ENCODE measurements at regions not wholly inside any gene's neighbourhood (a gene's known extent, or its start where the extent isn't known, plus 50 kb on each side); places are given as distances from the start of the nearest gene placed in this dataset.

DNA sequence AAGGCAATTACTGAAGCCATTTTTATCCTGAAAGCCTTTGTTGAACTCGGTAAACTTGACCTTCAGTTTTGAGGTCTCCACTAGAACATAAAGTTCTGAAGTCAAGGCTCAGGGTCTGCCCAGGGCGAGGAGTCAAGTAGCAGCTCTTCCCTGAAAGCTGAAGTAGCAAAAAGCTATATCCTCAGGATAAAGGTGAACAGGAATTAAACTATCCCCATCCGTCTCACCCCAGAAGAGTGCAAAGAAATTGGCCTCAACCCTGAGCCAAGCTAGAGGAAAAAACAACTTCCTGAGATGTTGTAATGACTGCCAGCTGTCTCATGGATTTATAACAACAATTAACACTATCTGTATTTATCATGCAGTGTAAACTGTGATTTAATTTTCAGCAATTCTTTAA, 590.8 kb downstream of the SPRY1 start:
- DNase-seq = no peak
- no peaks in the 10 kb centered on the region for H3K4me1 Mint-ChIP-seq
- Histone ChIP-seq H3K36me3 (ENCODE audit: insufficient read depth, low read length) (no peaks in the 10 kb centered on the region), H3K27me3 (ENCODE audit: insufficient read depth, low read length, poor library complexity, severe bottlenecking) (no peaks in the 10 kb centered on the region), H3K27ac (ENCODE audit: low read depth, low read length) (no peak overlapping the region), H3K4me1 (ENCODE audit: insufficient read depth, low read length) (no peaks in the 10 kb centered on the region), H3K9me3 (ENCODE audit: low read length) (no peaks in the 10 kb centered on the region), H3K4me3 (ENCODE audit: low read length) (no peak overlapping the region)
- H3K9me3 Mint-ChIP-seq = peaks cover 0 to 2% (median 0%) of the 10 kb centered on the region in 5 donors
- no peak overlapping the region for H3K27ac Mint-ChIP-seq
- no peaks in the 10 kb centered on the region for H3K36me3 Mint-ChIP-seq
- H3K4me3 Mint-ChIP-seq = no peak overlapping the region
- ChIA-PET CTCF (no interaction called here), POLR2A (no interaction called here)
- no peaks in the 10 kb centered on the region for H3K27me3 Mint-ChIP-seq

DNA sequence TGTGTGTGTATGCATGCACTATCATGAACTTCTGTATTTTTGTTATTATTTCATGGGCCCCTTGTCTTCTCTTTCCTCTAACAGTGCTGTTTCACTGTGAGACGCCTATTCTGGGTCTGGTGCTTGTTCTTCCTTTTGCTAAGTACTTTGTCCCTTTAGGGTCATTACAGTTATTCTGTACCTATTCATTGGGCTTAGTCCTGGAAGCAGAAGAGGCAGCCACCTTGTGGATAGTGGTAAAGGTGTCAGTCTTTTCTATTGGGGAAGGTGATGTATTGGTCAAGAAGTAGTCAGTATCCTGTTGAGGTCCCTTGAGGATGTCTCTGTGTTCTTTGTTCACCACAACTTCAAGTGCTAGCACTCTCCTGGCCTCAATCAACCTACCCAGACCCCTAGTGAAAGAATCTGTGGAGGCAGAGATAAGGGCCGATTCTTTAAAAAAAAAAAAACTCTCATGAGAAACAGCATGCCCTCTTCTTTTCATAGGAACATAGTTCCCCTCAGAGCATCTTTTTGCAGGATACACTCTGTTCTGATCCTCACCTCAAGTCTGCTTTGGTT, 593.8 kb downstream of the SPRY1 start:
- no peak for DNase-seq
- Mint-ChIP-seq H3K4me1 (no peaks in the 10 kb centered on the region), H3K36me3 (no peaks in the 10 kb centered on the region), H3K4me3 (no peak overlapping the region), H3K27ac (peak overlapping the region in 1 of 8 donors; percentile 36), H3K9me3 (peaks cover 0 to 3% (median 2%) of the 10 kb centered on the region in 5 donors), H3K27me3 (no peaks in the 10 kb centered on the region)
- H3K36me3 ChIP-seq (ENCODE audit: insufficient read depth, low read length) = no peaks in the 10 kb centered on the region
- H3K27ac ChIP-seq (ENCODE audit: low read depth, low read length) = no peak overlapping the region
- ChIA-PET POLR2A (no interaction called here), CTCF (interaction anchor here (0.7 kb wide), 1 partner anchor 355 kb away, joined by 3 read pairs; no protein-coding TSS in a partner anchor)
- H3K4me3 ChIP-seq (ENCODE audit: low read length) = no peak overlapping the region
- H3K4me1 ChIP-seq (ENCODE audit: insufficient read depth, low read length) = no peaks in the 10 kb centered on the region
- H3K27me3 ChIP-seq (ENCODE audit: insufficient read depth, low read length, poor library complexity, severe bottlenecking) = no peaks in the 10 kb centered on the region
- no peaks in the 10 kb centered on the region for H3K9me3 ChIP-seq (ENCODE audit: low read length)

DNA sequence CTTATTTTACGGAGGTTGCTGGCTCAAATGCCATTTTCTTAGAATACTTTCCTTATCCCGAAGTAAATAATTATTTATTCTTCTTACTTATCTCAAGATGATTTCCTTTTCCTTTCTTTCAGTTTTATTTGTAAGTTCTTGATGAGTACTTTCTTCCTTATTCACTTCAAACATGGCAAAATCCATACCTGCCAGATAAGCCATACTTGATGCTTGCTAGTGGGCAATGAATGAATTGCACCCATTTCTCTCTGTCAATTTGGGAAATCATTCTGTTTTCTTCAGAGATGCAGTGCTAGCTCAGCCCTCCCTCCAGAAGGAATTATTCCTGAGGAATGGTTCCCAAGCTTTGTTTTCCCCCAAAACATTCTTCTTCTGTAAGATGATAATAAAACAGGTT, 598.3 kb downstream of the SPRY1 start:
- Histone ChIP-seq H3K27me3 (ENCODE audit: insufficient read depth, low read length, poor library complexity, severe bottlenecking) (no peaks in the 10 kb centered on the region), H3K27ac (ENCODE audit: low read depth, low read length) (no peak overlapping the region), H3K4me3 (ENCODE audit: low read length) (no peak overlapping the region), H3K4me1 (ENCODE audit: insufficient read depth, low read length) (no peaks in the 10 kb centered on the region), H3K36me3 (ENCODE audit: insufficient read depth, low read length) (no peaks in the 10 kb centered on the region), H3K9me3 (ENCODE audit: low read length) (no peaks in the 10 kb centered on the region)
- H3K27me3 Mint-ChIP-seq = no peaks in the 10 kb centered on the region
- H3K4me1 Mint-ChIP-seq = no peaks in the 10 kb centered on the region
- POLR2A ChIA-PET = no interaction called here
- DNase-seq = no peak
- H3K36me3 Mint-ChIP-seq = no peaks in the 10 kb centered on the region
- H3K9me3 Mint-ChIP-seq = peaks cover 0 to 6% (median 2%) of the 10 kb centered on the region in 5 donors
- H3K4me3 Mint-ChIP-seq = no peak overlapping the region
- no peak overlapping the region for H3K27ac Mint-ChIP-seq
- CTCF ChIA-PET = no interaction called here

DNA sequence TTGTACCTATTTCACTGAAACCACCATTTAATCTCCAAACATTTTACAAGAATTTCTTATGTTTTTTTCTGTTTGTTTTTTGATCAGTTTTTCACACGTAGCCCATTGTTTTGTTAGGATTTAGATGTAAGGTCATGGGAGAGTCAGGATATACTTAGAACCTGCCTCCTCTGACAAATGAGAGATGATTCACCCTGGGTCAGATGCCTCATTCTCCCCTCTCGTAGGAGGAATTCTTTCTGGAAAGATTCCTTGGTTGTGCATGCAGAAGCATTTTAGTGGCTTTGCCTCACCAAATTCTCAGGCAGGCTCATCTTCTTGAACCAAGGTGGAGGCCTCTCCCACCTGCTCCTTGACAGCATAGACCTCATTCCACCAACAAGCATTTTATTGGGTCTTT, 599.3 kb downstream of the SPRY1 start:
- Mint-ChIP-seq H3K27ac (no peak overlapping the region), H3K36me3 (no peaks in the 10 kb centered on the region), H3K4me3 (no peak overlapping the region), H3K27me3 (no peaks in the 10 kb centered on the region), H3K9me3 (peaks cover 0 to 6% (median 2%) of the 10 kb centered on the region in 5 donors), H3K4me1 (no peaks in the 10 kb centered on the region)
- Histone ChIP-seq H3K27ac (ENCODE audit: low read depth, low read length) (no peak overlapping the region), H3K4me3 (ENCODE audit: low read length) (no peak overlapping the region), H3K36me3 (ENCODE audit: insufficient read depth, low read length) (no peaks in the 10 kb centered on the region), H3K27me3 (ENCODE audit: insufficient read depth, low read length, poor library complexity, severe bottlenecking) (no peaks in the 10 kb centered on the region), H3K4me1 (ENCODE audit: insufficient read depth, low read length) (no peaks in the 10 kb centered on the region), H3K9me3 (ENCODE audit: low read length) (no peaks in the 10 kb centered on the region)
- POLR2A ChIA-PET = no interaction called here
- DNase-seq = no peak
- CTCF ChIA-PET = no interaction called here

DNA sequence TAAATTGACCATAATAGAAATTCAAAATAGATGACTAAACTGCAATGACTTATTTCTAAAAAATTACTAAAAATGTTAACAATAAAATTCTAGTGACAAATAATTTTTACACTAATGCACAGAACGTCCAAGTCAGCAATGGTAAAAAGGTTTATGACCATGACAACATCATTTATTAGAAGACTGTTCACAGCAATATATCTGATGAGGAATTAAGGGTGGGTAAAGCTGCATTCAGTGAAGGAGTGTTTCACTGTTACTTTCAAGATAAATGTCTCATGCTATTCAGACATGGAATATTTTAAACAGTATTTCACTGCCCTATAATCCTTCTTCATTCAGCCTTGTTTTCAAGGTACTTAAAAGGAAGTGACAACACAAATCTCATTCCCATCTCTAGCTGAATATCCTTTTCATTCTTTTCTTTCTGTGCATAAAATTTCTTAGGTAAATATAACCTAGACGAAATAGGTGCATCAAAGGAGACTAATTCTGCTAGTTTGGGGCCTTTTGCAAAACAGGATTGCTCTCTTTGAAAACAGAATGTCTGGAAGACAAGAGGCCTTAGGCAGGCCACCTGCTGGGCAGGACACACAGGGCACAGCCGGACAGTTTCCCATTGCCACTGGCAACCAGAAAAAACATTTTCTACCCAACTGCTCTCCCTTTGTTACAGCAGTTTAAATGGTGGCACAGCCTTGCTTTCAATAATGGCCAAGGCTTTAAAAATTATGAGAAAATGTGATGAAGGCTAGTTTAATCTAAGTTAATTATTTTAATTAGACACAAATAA, 600.3 kb downstream of the SPRY1 start:
- Mint-ChIP-seq H3K27ac (no peak overlapping the region), H3K4me1 (no peaks in the 10 kb centered on the region), H3K9me3 (peaks cover 0 to 6% (median 0%) of the 10 kb centered on the region in 5 donors), H3K36me3 (no peaks in the 10 kb centered on the region), H3K27me3 (no peaks in the 10 kb centered on the region), H3K4me3 (no peak overlapping the region)
- Histone ChIP-seq H3K4me3 (ENCODE audit: low read length) (no peak overlapping the region), H3K27me3 (ENCODE audit: insufficient read depth, low read length, poor library complexity, severe bottlenecking) (no peaks in the 10 kb centered on the region), H3K36me3 (ENCODE audit: insufficient read depth, low read length) (no peaks in the 10 kb centered on the region), H3K9me3 (ENCODE audit: low read length) (no peaks in the 10 kb centered on the region), H3K4me1 (ENCODE audit: insufficient read depth, low read length) (no peaks in the 10 kb centered on the region), H3K27ac (ENCODE audit: low read depth, low read length) (no peak overlapping the region)
- DNase-seq = no peak
- ChIA-PET POLR2A (no interaction called here), CTCF (no interaction called here)

DNA sequence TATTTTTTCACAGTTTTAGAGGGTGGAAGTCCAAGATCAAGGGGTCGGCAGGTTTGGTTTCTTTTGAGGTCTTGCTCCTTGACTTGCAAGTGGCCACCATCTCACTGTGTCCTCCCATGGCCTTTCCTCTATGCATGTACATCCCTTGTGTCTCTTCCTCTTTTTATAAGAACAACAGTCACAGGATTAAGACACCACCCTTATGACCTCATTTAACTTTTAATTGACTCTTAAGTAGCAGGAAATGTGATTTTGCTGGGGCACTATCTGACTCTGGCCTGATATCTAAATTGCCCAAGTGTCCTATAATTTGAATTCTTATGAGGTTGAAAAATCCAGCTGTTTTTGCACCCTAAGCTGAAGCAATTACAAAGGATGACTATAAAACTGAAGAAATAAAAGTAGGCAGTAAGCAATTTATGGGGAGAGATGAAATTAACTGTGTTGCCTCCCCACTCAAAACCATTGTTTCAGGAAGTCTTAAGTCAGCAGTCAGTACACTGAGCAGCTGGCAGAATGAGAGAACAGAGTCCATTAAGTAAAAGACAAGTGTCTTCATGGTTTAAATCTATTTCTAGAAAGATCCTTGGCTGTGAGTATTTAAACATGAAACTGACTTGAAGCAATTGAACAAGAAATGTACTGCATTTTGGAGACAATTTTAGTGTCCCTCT, 601.3 kb downstream of the SPRY1 start:
- Mint-ChIP-seq H3K27ac (no peak overlapping the region), H3K4me3 (no peak overlapping the region), H3K4me1 (no peaks in the 10 kb centered on the region), H3K9me3 (peaks cover 0 to 6% (median 0%) of the 10 kb centered on the region in 5 donors), H3K27me3 (no peaks in the 10 kb centered on the region), H3K36me3 (no peaks in the 10 kb centered on the region)
- no peak for DNase-seq
- no peaks in the 10 kb centered on the region for H3K27me3 ChIP-seq (ENCODE audit: insufficient read depth, low read length, poor library complexity, severe bottlenecking)
- no peak overlapping the region for H3K27ac ChIP-seq (ENCODE audit: low read depth, low read length)
- H3K4me1 ChIP-seq (ENCODE audit: insufficient read depth, low read length) = no peaks in the 10 kb centered on the region
- no peaks in the 10 kb centered on the region for H3K9me3 ChIP-seq (ENCODE audit: low read length)
- ChIA-PET POLR2A (no interaction called here), CTCF (no interaction called here)
- H3K4me3 ChIP-seq (ENCODE audit: low read length) = no peak overlapping the region
- no peaks in the 10 kb centered on the region for H3K36me3 ChIP-seq (ENCODE audit: insufficient read depth, low read length)

DNA sequence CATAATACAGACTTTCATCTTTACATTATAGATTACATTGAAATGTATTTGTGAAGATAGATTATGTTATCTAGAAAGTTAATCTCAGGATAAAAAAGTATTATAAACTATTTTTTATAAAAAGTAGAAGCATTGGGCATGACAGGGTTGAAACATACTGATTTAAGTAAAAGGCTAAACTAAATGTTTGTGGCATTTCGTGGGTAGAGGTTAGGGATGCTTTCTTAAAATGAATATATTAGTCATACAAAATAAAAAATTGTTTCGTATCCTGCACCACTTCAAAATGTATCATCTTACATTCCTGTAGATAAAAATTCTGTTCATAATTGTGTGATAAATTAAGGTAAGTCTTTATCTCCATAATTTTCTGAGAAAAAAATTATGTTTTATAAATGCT, 603.6 kb downstream of the SPRY1 start:
- Mint-ChIP-seq H3K4me1 (no peaks in the 10 kb centered on the region), H3K4me3 (no peak overlapping the region), H3K9me3 (peaks cover 0 to 3% (median 0%) of the 10 kb centered on the region in 5 donors), H3K36me3 (no peaks in the 10 kb centered on the region), H3K27ac (no peak overlapping the region), H3K27me3 (no peaks in the 10 kb centered on the region)
- H3K4me3 ChIP-seq (ENCODE audit: low read length) = no peak overlapping the region
- no peaks in the 10 kb centered on the region for H3K9me3 ChIP-seq (ENCODE audit: low read length)
- POLR2A ChIA-PET = no interaction called here
- CTCF ChIA-PET = no interaction called here
- no peaks in the 10 kb centered on the region for H3K27me3 ChIP-seq (ENCODE audit: insufficient read depth, low read length, poor library complexity, severe bottlenecking)
- no peak overlapping the region for H3K27ac ChIP-seq (ENCODE audit: low read depth, low read length)
- no peaks in the 10 kb centered on the region for H3K36me3 ChIP-seq (ENCODE audit: insufficient read depth, low read length)
- no peak for DNase-seq
- H3K4me1 ChIP-seq (ENCODE audit: insufficient read depth, low read length) = no peaks in the 10 kb centered on the region

DNA sequence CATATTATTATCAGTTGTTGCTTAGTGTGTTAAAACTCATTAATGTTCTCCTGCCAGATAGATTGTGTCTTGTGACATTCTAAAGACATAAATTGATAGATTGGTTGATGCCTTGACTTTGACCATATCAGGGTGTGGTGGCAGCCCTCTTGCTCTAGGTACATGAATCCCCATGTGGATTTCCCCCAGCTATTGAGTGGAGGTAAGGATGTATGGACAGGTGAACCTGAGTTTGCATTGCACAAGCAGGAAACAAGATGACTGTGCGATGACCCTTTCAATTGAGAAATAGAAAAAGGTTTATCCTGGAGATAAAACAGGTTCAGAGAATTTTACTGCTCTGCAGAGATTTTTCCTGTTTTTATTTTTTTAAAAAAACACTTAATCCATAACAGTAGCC, 619.2 kb downstream of the SPRY1 start:
- Mint-ChIP-seq H3K27me3 (peaks cover 0 to 1% of the 10 kb centered on the region in 2 donors), H3K36me3 (no peaks in the 10 kb centered on the region), H3K27ac (no peak overlapping the region), H3K4me3 (no peak overlapping the region), H3K4me1 (no peaks in the 10 kb centered on the region), H3K9me3 (peaks cover 0 to 4% (median 2%) of the 10 kb centered on the region in 5 donors)
- no peak for DNase-seq
- no peaks in the 10 kb centered on the region for H3K4me1 ChIP-seq (ENCODE audit: insufficient read depth, low read length)
- CTCF ChIA-PET = no interaction called here
- POLR2A ChIA-PET = no interaction called here
- H3K27ac ChIP-seq (ENCODE audit: low read depth, low read length) = no peak overlapping the region
- H3K9me3 ChIP-seq (ENCODE audit: low read length) = no peaks in the 10 kb centered on the region
- no peaks in the 10 kb centered on the region for H3K27me3 ChIP-seq (ENCODE audit: insufficient read depth, low read length, poor library complexity, severe bottlenecking)
- H3K4me3 ChIP-seq (ENCODE audit: low read length) = no peak overlapping the region
- no peaks in the 10 kb centered on the region for H3K36me3 ChIP-seq (ENCODE audit: insufficient read depth, low read length)
